H1 (cell line): ENCODE measurements at regions not wholly inside any gene's neighbourhood (a gene's known extent, or its start where the extent isn't known, plus 50 kb on each side); places are given as distances from the start of the nearest gene placed in this dataset.

Experiments
- CTCF ChIA-PET: fragments of 300-600 bp; sonication (Branson Sonifier 250); formaldehyde crosslinking; loops from one replicate; lab custom pipeline; 2021; ENCODE audit not compliant: partially characterized antibody; lab: Charles Lee
- POLR2A ChIA-PET: fragments of 300-600 bp; sonication (Branson Sonifier 250); formaldehyde crosslinking; loops from one replicate; lab custom pipeline; 2021; ENCODE audit warnings: inconsistent platforms; ENCODE audit not compliant: partially characterized antibody; lab: Charles Lee
- DNase-seq, 2 experiments: peaks; one replicate each; pipeline versions ENCODE4 v3.0.0 to v3.0.0-alpha.2; 2010 to 2022; ENCODE audit warnings: low spot score in 2 of 2, low read depth in 1 of 2, mixed read lengths in 1 of 2
- FAIRE-seq: peaks from 2 replicates; lab custom pipeline; 2011; peaks lifted over from hg19 to GRCh38; lab: Jason Lieb, UNC
- H2AFZ ChIP-seq: 2 replicates; pipeline ENCODE4 v1.8.1; 2012; ENCODE audit warnings: low read length, inconsistent platforms
- H2AK5ac ChIP-seq: 2 replicates; pipeline ENCODE4 v1.6.1; 2013; ENCODE audit warnings: low read depth, low read length
- H2BK120ac ChIP-seq: replicated peaks from 2 replicates; pipeline ENCODE3; 2013; ENCODE audit warnings: low read depth, low read length, inconsistent platforms
- H2BK12ac ChIP-seq: 2 replicates; pipeline ENCODE4 v1.6.1; 2013; ENCODE audit warnings: low read depth, low read length
- H2BK15ac ChIP-seq: 2 replicates; pipeline ENCODE4 v1.6.1; 2013; ENCODE audit warnings: low read length
- H2BK20ac ChIP-seq: 2 replicates; pipeline ENCODE4 v1.6.1; 2013; ENCODE audit warnings: low read length
- H2BK5ac ChIP-seq: 2 replicates; pipeline ENCODE4 v1.6.1; 2013; ENCODE audit warnings: low read depth, low read length
- H3K14ac ChIP-seq: 2 replicates; pipeline ENCODE4 v1.6.1; 2013; ENCODE audit warnings: inconsistent platforms; ENCODE audit not compliant: insufficient read length
- H3K18ac ChIP-seq: 2 replicates; pipeline ENCODE4 v1.6.1; 2013; ENCODE audit warnings: low read length; ENCODE audit errors: extremely low read depth
- H3K23ac ChIP-seq: 2 replicates; pipeline ENCODE4 v1.6.1; 2013; ENCODE audit warnings: inconsistent platforms; ENCODE audit not compliant: insufficient read length
- H3K23me2 ChIP-seq: 2 replicates; pipeline ENCODE4 v1.6.1; 2013; ENCODE audit warnings: low read depth, low read length
- H3K27ac ChIP-seq: 2 replicates; pipeline ENCODE4 v1.6.1; 2011; ENCODE audit warnings: low read depth, low read length, inconsistent platforms
- H3K27me3 ChIP-seq, 4 experiments: replicated peaks in 1 of 4; 1 replicate in 1 of 4; 2 replicates in 3 of 4; pipeline versions ENCODE4 v1.6.1 to v1.8.1; 2011 to 2013; ENCODE audit warnings: low read length in 3 of 4, mild to moderate bottlenecking in 3 of 4, inconsistent platforms in 2 of 4, mixed read lengths in 2 of 4, moderate library complexity in 1 of 4; ENCODE audit not compliant: control insufficient read depth in 3 of 4, insufficient read depth in 3 of 4; ENCODE audit errors: extremely low read depth in 1 of 4
- H3K36me3 ChIP-seq, 4 experiments: 2 replicates each; pipeline versions ENCODE4 v1.6.1 to v1.8.1; 2011 to 2013; ENCODE audit warnings: mild to moderate bottlenecking in 4 of 4, low read length in 3 of 4, moderate library complexity in 2 of 4, control low read depth in 1 of 4, inconsistent platforms in 1 of 4; ENCODE audit not compliant: insufficient read depth in 4 of 4, control insufficient read depth in 2 of 4
- H3K4ac ChIP-seq: replicated peaks from 2 replicates; pipeline ENCODE3; 2013; ENCODE audit warnings: low read length, low read depth, mixed read lengths, inconsistent platforms; ENCODE audit not compliant: insufficient read length
- H3K4me1 ChIP-seq, 4 experiments: replicated peaks in 1 of 4; 1 replicate in 1 of 4; 2 replicates in 3 of 4; pipeline versions ENCODE4 v1.6.1 to v1.8.1; 2011 to 2013; ENCODE audit warnings: low read length in 3 of 4, inconsistent platforms in 2 of 4, mixed read lengths in 1 of 4; ENCODE audit not compliant: insufficient read depth in 4 of 4, control insufficient read depth in 3 of 4
- H3K4me2 ChIP-seq, 2 experiments: 2 replicates each; pipeline versions ENCODE4 v1.6.1 to v1.8.1; 2011 to 2013; ENCODE audit warnings: low read depth in 2 of 2, low read length in 2 of 2, control low read depth in 1 of 2, inconsistent platforms in 1 of 2, mild to moderate bottlenecking in 1 of 2; ENCODE audit not compliant: insufficient read depth in 1 of 2
- H3K4me3 ChIP-seq, 4 experiments: fragments of 200-600, 300-600 bp in 1 of 4; sonication (generic), shearing (Covaris generic), sonication (Bioruptor Twin) in 1 of 4; 2 replicates each; pipeline versions ENCODE4 v1.5.1 to v1.8.1; 2011 to 2016; ENCODE audit warnings: low read length in 4 of 4, low read depth in 3 of 4, control low read depth in 2 of 4, inconsistent platforms in 2 of 4, mild to moderate bottlenecking in 2 of 4, mixed read lengths in 1 of 4, moderate library complexity in 1 of 4; ENCODE audit not compliant: insufficient read depth in 2 of 4; ENCODE audit errors: extremely low read depth in 1 of 4
- H3K56ac ChIP-seq: replicated peaks from 2 replicates; pipeline ENCODE3; 2013; ENCODE audit warnings: low read depth, mild to moderate bottlenecking, mixed read lengths, low read length, inconsistent platforms; ENCODE audit not compliant: insufficient read length
- H3K79me1 ChIP-seq: 2 replicates; pipeline ENCODE4 v1.6.1; 2013; ENCODE audit warnings: low read depth, low read length, control low read depth
- H3K79me2 ChIP-seq, 2 experiments: 2 replicates each; pipeline versions ENCODE4 v1.6.1 to v1.8.1; 2012 to 2013; ENCODE audit warnings: low read length in 2 of 2, mild to moderate bottlenecking in 2 of 2, inconsistent platforms in 1 of 2; ENCODE audit not compliant: insufficient read depth in 2 of 2, control insufficient read depth in 1 of 2
- H3K9ac ChIP-seq, 4 experiments: replicated peaks in 1 of 4; 1 replicate in 1 of 4; 2 replicates in 3 of 4; pipeline versions ENCODE4 v1.6.1 to v1.8.1; 2011 to 2013; ENCODE audit warnings: low read depth in 3 of 4, low read length in 3 of 4, control low read depth in 2 of 4, mild to moderate bottlenecking in 2 of 4, moderate library complexity in 2 of 4, inconsistent platforms in 1 of 4; ENCODE audit errors: extremely low read depth in 1 of 4
- H3K9me3 ChIP-seq, 2 experiments: 2 replicates each; pipeline versions ENCODE4 v1.6.1 to v1.8.1; 2012 to 2013; ENCODE audit warnings: mild to moderate bottlenecking in 2 of 2, moderate library complexity in 2 of 2, control low read depth in 1 of 2, inconsistent platforms in 1 of 2, low read depth in 1 of 2, low read length in 1 of 2, mixed read lengths in 1 of 2; ENCODE audit not compliant: insufficient read depth in 2 of 2
- H4K20me1 ChIP-seq, 2 experiments: replicated peaks in 1 of 2; 2 replicates each; pipeline versions ENCODE3 to v1.8.1; 2011 to 2013; ENCODE audit warnings: inconsistent platforms in 2 of 2, low read length in 2 of 2, mild to moderate bottlenecking in 1 of 2; ENCODE audit not compliant: insufficient read depth in 2 of 2, control insufficient read depth in 1 of 2
- H4K5ac ChIP-seq: 2 replicates; pipeline ENCODE4 v1.6.1; 2013; ENCODE audit warnings: low read length, low read depth, mixed read lengths, inconsistent platforms; ENCODE audit not compliant: insufficient read length
- H4K8ac ChIP-seq: 2 replicates; pipeline ENCODE4 v1.8.0; 2013; ENCODE audit warnings: mild to moderate bottlenecking, moderate library complexity, low read length, inconsistent platforms; ENCODE audit not compliant: insufficient read depth; ENCODE audit errors: extremely low read depth
- H4K91ac ChIP-seq: replicated peaks from 2 replicates; pipeline ENCODE3; 2013; ENCODE audit warnings: low read length, mixed read lengths, inconsistent platforms; ENCODE audit not compliant: insufficient read length
- POLR2AphosphoS5 ChIP-seq: IDR thresholded peaks from 2 replicates; pipeline ENCODE4 v1.6.1; 2011; ENCODE audit warnings: low read depth, low read length
- TAF1 ChIP-seq: IDR thresholded peaks from 2 replicates; pipeline ENCODE4 v1.6.1; 2011; ENCODE audit warnings: mild to moderate bottlenecking, low read depth, low read length
- TAF7 ChIP-seq: optimal IDR thresholded peaks from 2 replicates; pipeline ENCODE3; 2011; ENCODE audit warnings: low read depth, mild to moderate bottlenecking, inconsistent platforms, low read length, moderate library complexity, borderline replicate concordance
- WGBS, 2 experiments: shearing (Covaris generic) in 1 of 2; methylation state at CpG; one replicate each; pipeline versions ENCODE4 v1.1.6 to v1.1.7; 2013 to 2015; ENCODE audit warnings: low lambda C conversion rate in 2 of 2, mixed read lengths in 2 of 2, inconsistent platforms in 1 of 2, low coverage in 1 of 2, missing lambda C conversion rate in 1 of 2; ENCODE audit not compliant: insufficient replicate concordance in 2 of 2, insufficient coverage in 1 of 2, insufficient read length in 1 of 2; ENCODE audit errors: extremely low coverage in 1 of 2, missing lambda C conversion rate in 1 of 2; 5-methylcytosine and 5-hydroxymethylcytosine counted together

GRCh38 chr6:958488-958887 is 265.5 kb upstream of the EXOC2 start:
- no peak overlapping the region for H3K18ac ChIP-seq
- ChIA-PET POLR2A (no interaction called here), CTCF (no interaction called here)
- H4K8ac ChIP-seq, result no peak overlapping the region
- H3K79me1 ChIP-seq, result no peaks in the 10 kb centered on the region
- no peak overlapping the region for H2AK5ac ChIP-seq
- H2BK12ac ChIP-seq, result no peak overlapping the region
- no peak overlapping the region for H3K4me3 ChIP-seq
- no peaks in the 10 kb centered on the region for H3K79me2 ChIP-seq
- H4K5ac ChIP-seq, result no peak overlapping the region
- no peaks in the 10 kb centered on the region for H4K20me1 ChIP-seq
- H2BK20ac ChIP-seq, result no peak overlapping the region
- H3K27me3 ChIP-seq, result no peaks in the 10 kb centered on the region
- peaks cover 0 to 3% (median 0%) of the 10 kb centered on the region in 4 experiments; a peak in 2 of 7 replicates for H3K4me1 ChIP-seq
- no peak overlapping the region for H2BK5ac ChIP-seq
- no peak overlapping the region for H3K4me2 ChIP-seq
- FAIRE-seq, result no peak
- no peak overlapping the region for H2AFZ ChIP-seq
- no peak overlapping the region for H3K56ac ChIP-seq
- no peak overlapping the region for H3K9ac ChIP-seq
- no peak overlapping the region for H2BK120ac ChIP-seq
- no peaks in the 10 kb centered on the region for H3K9me3 ChIP-seq
- H3K27ac ChIP-seq, result no peak overlapping the region
- no peak for TF ChIP-seq POLR2AphosphoS5
- no peak for TF ChIP-seq TAF7
- no peak for TF ChIP-seq TAF1
- H3K14ac ChIP-seq, result no peak overlapping the region
- no peak overlapping the region for H2BK15ac ChIP-seq
- no peaks in the 10 kb centered on the region for H3K36me3 ChIP-seq
- DNase-seq, result no peak
- no peak overlapping the region for H3K4ac ChIP-seq
- no peak overlapping the region for H4K91ac ChIP-seq
- no peaks in the 10 kb centered on the region for H3K23me2 ChIP-seq
- 92% methylated on average over 5 of the region's 5 CpGs; no CpG with 5 or more reads in 1 of the 2 experiments for WGBS, 2 experiments
- H3K23ac ChIP-seq, result no peak overlapping the region
